ENCODE measurements at regions not wholly inside any gene's neighbourhood (a gene's known extent, or its start where the extent isn't known, plus 50 kb on each side); places are given as distances from the start of the nearest gene placed in this dataset.
"Not testable (repeated sequence)": the region's sequence is repeated elsewhere in the genome, so short reads cannot be mapped to it uniquely, and the experiment has no call there.

DNA sequence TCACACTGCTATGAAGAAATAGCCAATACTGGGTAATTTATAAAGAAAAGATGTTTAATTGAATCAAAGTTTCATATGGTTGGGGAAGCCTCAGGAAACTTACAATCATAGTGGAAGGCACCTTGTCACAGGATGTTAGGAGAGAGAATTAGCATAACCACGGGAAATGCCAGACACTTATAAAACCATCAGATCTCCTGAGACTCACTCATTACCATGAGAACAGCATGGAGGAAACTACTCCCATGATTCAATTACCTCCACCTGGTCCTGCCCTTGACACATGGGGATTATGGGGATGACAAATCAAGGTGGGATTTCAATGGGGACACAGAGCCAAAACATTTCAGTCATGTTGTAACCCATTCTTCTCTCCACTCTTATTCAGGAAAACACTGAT is 472.9 kb upstream of the FSIP2 start:
- intact Hi-C loops (cut with DNase I; ENCODE audit: low total_unique reads): no loop called here
- TF ChIP-seq POLR2AphosphoS5 (IDR thresholded peaks at IDR 0.05) (no peak), EP300 (IDR thresholded peaks at IDR 0.05) (no peak), POLR2A (IDR thresholded peaks at IDR 0.05) (no peak)
- TF ChIP-seq, protein P1, sequence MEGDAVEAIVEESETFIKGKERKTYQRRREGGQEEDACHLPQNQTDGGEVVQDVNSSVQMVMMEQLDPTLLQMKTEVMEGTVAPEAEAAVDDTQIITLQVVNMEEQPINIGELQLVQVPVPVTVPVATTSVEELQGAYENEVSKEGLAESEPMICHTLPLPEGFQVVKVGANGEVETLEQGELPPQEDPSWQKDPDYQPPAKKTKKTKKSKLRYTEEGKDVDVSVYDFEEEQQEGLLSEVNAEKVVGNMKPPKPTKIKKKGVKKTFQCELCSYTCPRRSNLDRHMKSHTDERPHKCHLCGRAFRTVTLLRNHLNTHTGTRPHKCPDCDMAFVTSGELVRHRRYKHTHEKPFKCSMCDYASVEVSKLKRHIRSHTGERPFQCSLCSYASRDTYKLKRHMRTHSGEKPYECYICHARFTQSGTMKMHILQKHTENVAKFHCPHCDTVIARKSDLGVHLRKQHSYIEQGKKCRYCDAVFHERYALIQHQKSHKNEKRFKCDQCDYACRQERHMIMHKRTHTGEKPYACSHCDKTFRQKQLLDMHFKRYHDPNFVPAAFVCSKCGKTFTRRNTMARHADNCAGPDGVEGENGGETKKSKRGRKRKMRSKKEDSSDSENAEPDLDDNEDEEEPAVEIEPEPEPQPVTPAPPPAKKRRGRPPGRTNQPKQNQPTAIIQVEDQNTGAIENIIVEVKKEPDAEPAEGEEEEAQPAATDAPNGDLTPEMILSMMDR (IDR thresholded peaks at IDR 0.05): no peak
- Histone ChIP-seq H3K9me3 (peaks cover 0 to 5% (median 0%) of the 10 kb centered on the region in 4 donors), H3K4me1 (no peaks in the 10 kb centered on the region), H3K27me3 (no peaks in the 10 kb centered on the region), H3K36me3 (no peaks in the 10 kb centered on the region), H3K27ac (no peak overlapping the region), H3K4me3 (no peak overlapping the region)
- 75 to 82% (median 77%) methylated on average over 1 of the region's 1 CpG for WGBS, 5 donors
- no peak for DNase-seq

DNA sequence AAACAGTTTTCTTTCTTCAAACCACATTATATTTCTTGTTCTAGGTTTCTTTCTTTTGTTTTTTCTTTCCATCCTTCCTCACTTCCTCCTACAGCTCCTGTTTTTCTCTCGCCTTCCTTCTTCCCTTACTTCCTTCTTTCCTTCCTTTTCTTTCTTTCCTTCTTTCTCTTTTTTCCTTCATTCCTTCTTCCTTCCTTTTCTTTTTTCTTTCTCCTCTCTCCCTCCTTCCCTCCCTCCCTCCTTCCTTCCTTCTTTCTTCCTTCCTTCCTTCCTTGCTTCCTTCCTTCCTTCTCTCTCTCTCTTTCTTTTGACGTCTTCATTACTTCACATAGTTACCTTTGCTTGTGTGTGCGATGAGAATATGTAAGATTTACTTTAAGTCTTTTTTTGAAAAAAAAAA is 470.0 kb upstream of the FSIP2 start:
- H3K27ac ChIP-seq: no peak overlapping the region
- no peaks in the 10 kb centered on the region for H3K27me3 ChIP-seq
- peaks cover 0 to 5% (median 0%) of the 10 kb centered on the region in 4 donors for H3K9me3 ChIP-seq
- intact Hi-C loops (cut with DNase I; ENCODE audit: low total_unique reads): no loop called here
- TF ChIP-seq EP300 (IDR thresholded peaks at IDR 0.05) (no peak), POLR2A (IDR thresholded peaks at IDR 0.05) (no peak), POLR2AphosphoS5 (IDR thresholded peaks at IDR 0.05) (no peak)
- TF ChIP-seq, protein P1 (IDR thresholded peaks at IDR 0.05): no peak
- no peak for DNase-seq
- no peaks in the 10 kb centered on the region for H3K4me1 ChIP-seq
- H3K36me3 ChIP-seq: no peaks in the 10 kb centered on the region
- WGBS, 5 donors: 89 to 93% (median 90%) methylated on average over 3 of the region's 3 CpGs
- H3K4me3 ChIP-seq: no peak overlapping the region

DNA sequence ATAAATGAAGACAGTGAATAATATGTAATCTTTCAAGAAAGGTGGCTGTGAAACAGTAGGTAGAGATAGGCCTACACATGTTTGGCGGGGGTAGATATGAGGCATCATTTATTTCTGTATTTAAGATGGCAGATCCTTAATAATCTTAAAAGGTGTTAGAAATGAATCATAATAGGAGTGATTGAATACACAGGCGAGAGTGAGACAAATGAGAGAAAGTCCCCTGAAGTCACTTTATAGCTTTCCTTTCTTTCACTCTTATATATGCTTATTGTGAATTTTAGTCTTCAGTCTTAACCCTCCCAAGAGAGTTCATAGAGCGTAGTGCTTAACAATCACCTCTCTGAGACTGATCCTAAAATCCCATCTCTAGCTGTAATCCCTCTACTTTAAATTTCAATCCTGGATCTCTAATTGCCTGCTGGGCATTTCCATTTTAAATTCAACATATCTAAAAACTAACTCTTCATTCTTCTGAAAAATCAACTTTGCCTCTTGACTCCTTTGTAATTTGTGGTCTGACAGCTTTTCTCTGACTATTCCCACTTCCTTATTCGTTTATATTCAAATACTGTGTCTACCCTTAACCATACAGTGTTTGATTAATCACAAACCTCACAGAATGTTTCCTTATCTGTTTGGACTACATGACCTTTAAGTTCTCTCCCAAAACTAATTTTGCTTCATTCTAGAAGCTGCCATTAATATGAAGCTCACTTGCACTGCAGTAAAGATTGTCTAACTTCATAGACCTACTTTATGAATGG is 463.7 kb upstream of the FSIP2 start:
- Histone ChIP-seq H3K27ac (no peak overlapping the region), H3K4me1 (peaks cover 0 to 3% (median 0%) of the 10 kb centered on the region in 4 donors), H3K4me3 (no peak overlapping the region), H3K9me3 (no peaks in the 10 kb centered on the region), H3K27me3 (no peaks in the 10 kb centered on the region), H3K36me3 (no peaks in the 10 kb centered on the region)
- intact Hi-C loops (cut with DNase I; ENCODE audit: low total_unique reads): no loop called here
- 67 to 72% (median 69%) methylated on average over 4 of the region's 4 CpGs for WGBS, 5 donors
- no peak for DNase-seq
- no peak for TF ChIP-seq POLR2A (IDR thresholded peaks at IDR 0.05)
- TF ChIP-seq, protein P1 (IDR thresholded peaks at IDR 0.05): no peak
- TF ChIP-seq POLR2AphosphoS5 (IDR thresholded peaks at IDR 0.05): no peak
- TF ChIP-seq EP300 (IDR thresholded peaks at IDR 0.05): no peak

DNA sequence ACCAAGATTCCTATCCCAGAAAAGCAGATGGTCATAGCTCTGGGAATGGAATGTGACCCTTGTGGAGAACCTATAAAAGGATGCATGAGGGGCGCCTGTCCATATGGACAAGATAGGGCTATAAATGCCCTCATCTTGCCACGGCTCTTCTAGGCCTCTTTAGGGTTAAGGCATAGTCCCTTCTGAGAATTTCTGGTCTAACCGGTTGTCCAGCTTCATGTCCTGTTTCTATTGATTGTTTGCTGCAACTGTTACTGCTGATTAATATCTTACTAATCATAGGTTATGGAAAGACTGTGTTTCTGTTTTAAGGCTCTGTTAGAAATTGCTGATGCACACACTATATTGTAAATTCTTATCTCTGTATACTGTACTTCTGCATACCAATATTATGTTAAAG is 462.6 kb upstream of the FSIP2 start:
- 53 to 68% (median 57%) methylated on average over 3 of the region's 3 CpGs for WGBS, 5 donors
- peak in 1 of 2 donors; percentile 26 for DNase-seq
- H3K4me3 ChIP-seq: not testable (repeated sequence)

DNA sequence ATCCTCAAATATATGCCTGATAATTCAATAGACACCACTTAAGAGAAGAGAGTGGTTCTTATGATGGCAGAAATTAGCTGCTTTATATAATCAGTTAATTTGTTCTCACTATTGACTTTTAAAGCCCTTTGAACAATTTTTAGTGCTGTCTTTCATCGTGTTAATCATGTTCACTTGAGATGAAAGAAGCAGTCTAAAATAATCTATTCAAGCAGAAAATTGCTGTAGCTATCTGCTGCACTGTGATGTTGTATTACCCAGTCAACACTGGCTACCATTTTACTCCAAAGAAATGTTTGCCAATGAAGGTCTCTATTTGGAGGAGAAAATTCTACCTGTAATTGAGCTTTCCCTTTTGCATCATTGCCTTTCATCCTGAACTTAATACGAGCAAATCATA is 459.8 kb upstream of the FSIP2 start:
- WGBS, 5 donors: 48 to 69% (median 66%) methylated on average over 2 of the region's 2 CpGs
- Histone ChIP-seq H3K4me1 (peaks cover 0 to 3% (median 0%) of the 10 kb centered on the region in 4 donors), H3K36me3 (no peaks in the 10 kb centered on the region), H3K9me3 (no peaks in the 10 kb centered on the region), H3K27me3 (no peaks in the 10 kb centered on the region), H3K4me3 (no peak overlapping the region), H3K27ac (no peak overlapping the region)
- TF ChIP-seq POLR2AphosphoS5 (IDR thresholded peaks at IDR 0.05) (no peak), POLR2A (IDR thresholded peaks at IDR 0.05) (no peak), EP300 (IDR thresholded peaks at IDR 0.05) (no peak)
- TF ChIP-seq, protein P1 (IDR thresholded peaks at IDR 0.05): no peak
- no peak for DNase-seq
- intact Hi-C loops (cut with DNase I; ENCODE audit: low total_unique reads): no loop called here

More for the DNA sequence above, 462.6 kb upstream of the FSIP2 start:
- H3K4me1 ChIP-seq; H3K9me3 ChIP-seq; H3K27me3 ChIP-seq; intact Hi-C loops (cut with DNase I; ENCODE audit: low total_unique reads); H3K27ac ChIP-seq; H3K36me3 ChIP-seq: not testable (repeated sequence)

Measured in stomach (tissue), 8 donors.